ENCODE measurements at regions not wholly inside any gene's neighbourhood (a gene's known extent, or its start where the extent isn't known, plus 50 kb on each side); places are given as distances from the start of the nearest gene placed in this dataset.
A peak's percentile ranks its signal among the peaks of the same experiment; 100 is the strongest.

GRCh38 chr7:45394117-45394708 is 180.0 kb upstream of the ADCY1 start:
- H3K4me3 ChIP-seq (ENCODE audit: low read length in 2 of 2): no peak overlapping the region
- no peak overlapping the region for H2BK120ac ChIP-seq (ENCODE audit: low read depth, low read length)
- no peaks in the 10 kb centered on the region for H3K4me1 ChIP-seq (ENCODE audit: control insufficient read depth in 2 of 2, insufficient read depth in 1 of 2, low read depth in 1 of 2, low read length in 2 of 2)
- H3K4ac ChIP-seq (ENCODE audit: low read length): no peak overlapping the region
- no peak for DNase-seq (ENCODE audit: low spot score)
- H3K23ac ChIP-seq (ENCODE audit: low read depth, low read length, poor library complexity): no peak overlapping the region
- H2BK12ac ChIP-seq (ENCODE audit: low read length): no peak overlapping the region
- no peak overlapping the region for H3K9ac ChIP-seq (ENCODE audit: low read depth, low read length, poor library complexity)
- no peak overlapping the region for H2AK5ac ChIP-seq (ENCODE audit: low read depth, low read length)
- H3K4me2 ChIP-seq (ENCODE audit: insufficient read depth, low read length, poor library complexity, severe bottlenecking): no peak overlapping the region
- no peak overlapping the region for H3K18ac ChIP-seq (ENCODE audit: low read length)
- H3K27ac ChIP-seq (replicated peaks; ENCODE audit: low read length): no peak overlapping the region
- peaks cover 0 to 10% of the 10 kb centered on the region in 2 donors for H3K9me3 ChIP-seq (replicated peaks in 1 of 2; ENCODE audit: control insufficient read depth in 2 of 2, insufficient read depth in 1 of 2, low read depth in 1 of 2, low read length in 2 of 2)
- H3K14ac ChIP-seq (ENCODE audit: low read length): no peak overlapping the region
- H2AFZ ChIP-seq (ENCODE audit: low read length): no peak overlapping the region
- no peak overlapping the region for H2BK5ac ChIP-seq (ENCODE audit: low read length)
- peaks cover 0 to 2% of the 10 kb centered on the region in 2 donors for H3K36me3 ChIP-seq (replicated peaks in 1 of 2; ENCODE audit: control insufficient read depth in 2 of 2, insufficient read depth in 2 of 2, low read length in 2 of 2)
- no CpG with 5 or more reads among the region's 4 CpGs for WGBS, 2 donors (ENCODE audit: extremely low coverage in 2 of 2, insufficient read length in 2 of 2, insufficient replicate concordance in 1 of 2)
- H4K8ac ChIP-seq (ENCODE audit: low read depth, low read length): no peak overlapping the region
- H3K27me3 ChIP-seq (ENCODE audit: control insufficient read depth in 3 of 3, insufficient read depth in 3 of 3, low read depth in 1 of 3, low read length in 3 of 3): no peaks in the 10 kb centered on the region
- H3K79me1 ChIP-seq (ENCODE audit: low read depth, low read length): no peaks in the 10 kb centered on the region
- H2BK15ac ChIP-seq (ENCODE audit: low read length): no peak overlapping the region
- no peak overlapping the region for H4K91ac ChIP-seq (ENCODE audit: low read depth, low read length, poor library complexity)

- no peak overlapping the region for H3K4me2 ChIP-seq (ENCODE audit: insufficient read depth, low read length, poor library complexity, severe bottlenecking)
- no peak overlapping the region for H2BK15ac ChIP-seq (ENCODE audit: low read length)
- no peaks in the 10 kb centered on the region for H3K27me3 ChIP-seq (ENCODE audit: control insufficient read depth in 3 of 3, insufficient read depth in 3 of 3, low read depth in 1 of 3, low read length in 3 of 3)
- H3K14ac ChIP-seq (ENCODE audit: low read length): no peak overlapping the region
- no peak overlapping the region for H2BK120ac ChIP-seq (ENCODE audit: low read depth, low read length)
- no peak overlapping the region for H2BK12ac ChIP-seq (ENCODE audit: low read length)
- H2BK5ac ChIP-seq (ENCODE audit: low read length): no peak overlapping the region
- no peaks in the 10 kb centered on the region for H3K4me1 ChIP-seq (ENCODE audit: control insufficient read depth in 2 of 2, insufficient read depth in 1 of 2, low read depth in 1 of 2, low read length in 2 of 2)
- no peak overlapping the region for H3K18ac ChIP-seq (ENCODE audit: low read length)
- H3K4ac ChIP-seq (ENCODE audit: low read length): no peak overlapping the region
- no peak overlapping the region for H4K8ac ChIP-seq (ENCODE audit: low read depth, low read length)
- H3K9ac ChIP-seq (ENCODE audit: low read depth, low read length, poor library complexity): no peak overlapping the region
- no peak for DNase-seq (ENCODE audit: low spot score)
- no peak overlapping the region for H3K4me3 ChIP-seq (ENCODE audit: low read length in 2 of 2)
- H3K36me3 ChIP-seq (replicated peaks in 1 of 2; ENCODE audit: control insufficient read depth in 2 of 2, insufficient read depth in 2 of 2, low read length in 2 of 2): peaks cover 0 to 2% of the 10 kb centered on the region in 2 donors
- H2AFZ ChIP-seq (ENCODE audit: low read length): no peak overlapping the region
- no peak overlapping the region for H4K91ac ChIP-seq (ENCODE audit: low read depth, low read length, poor library complexity)
- H3K27ac ChIP-seq (replicated peaks; ENCODE audit: low read length): no peak overlapping the region
- no CpG with 5 or more reads among the region's 15 CpGs for WGBS, 2 donors (ENCODE audit: extremely low coverage in 2 of 2, insufficient read length in 2 of 2, insufficient replicate concordance in 1 of 2)
- H3K79me1 ChIP-seq (ENCODE audit: low read depth, low read length): no peaks in the 10 kb centered on the region
- no peak overlapping the region for H3K23ac ChIP-seq (ENCODE audit: low read depth, low read length, poor library complexity)
- H3K9me3 ChIP-seq (replicated peaks in 1 of 2; ENCODE audit: control insufficient read depth in 2 of 2, insufficient read depth in 1 of 2, low read depth in 1 of 2, low read length in 2 of 2): peaks cover 0 to 5% of the 10 kb centered on the region in 2 donors
- no peak overlapping the region for H2AK5ac ChIP-seq (ENCODE audit: low read depth, low read length)
Observed at GRCh38 chr7:45399069-45399468, 175.1 kb upstream of the ADCY1 start.

- no peak overlapping the region for H2BK120ac ChIP-seq (ENCODE audit: low read depth, low read length)
- no peak for DNase-seq (ENCODE audit: low spot score)
- no peak overlapping the region for H3K4me3 ChIP-seq (ENCODE audit: low read length in 2 of 2)
- no peak overlapping the region for H2BK15ac ChIP-seq (ENCODE audit: low read length)
- H2AK5ac ChIP-seq (ENCODE audit: low read depth, low read length): no peak overlapping the region
- H3K27ac ChIP-seq (replicated peaks; ENCODE audit: low read length): no peak overlapping the region
- H3K27me3 ChIP-seq (ENCODE audit: control insufficient read depth in 3 of 3, insufficient read depth in 3 of 3, low read depth in 1 of 3, low read length in 3 of 3): no peaks in the 10 kb centered on the region
- H4K8ac ChIP-seq (ENCODE audit: low read depth, low read length): no peak overlapping the region
- no peak overlapping the region for H3K4ac ChIP-seq (ENCODE audit: low read length)
- no peak overlapping the region for H3K9ac ChIP-seq (ENCODE audit: low read depth, low read length, poor library complexity)
- no CpG with 5 or more reads among the region's 7 CpGs for WGBS, 2 donors (ENCODE audit: extremely low coverage in 2 of 2, insufficient read length in 2 of 2, insufficient replicate concordance in 1 of 2)
- H3K23ac ChIP-seq (ENCODE audit: low read depth, low read length, poor library complexity): peak overlapping the region; percentile 56
- no peaks in the 10 kb centered on the region for H3K79me1 ChIP-seq (ENCODE audit: low read depth, low read length)
- H3K4me2 ChIP-seq (ENCODE audit: insufficient read depth, low read length, poor library complexity, severe bottlenecking): no peak overlapping the region
- H3K36me3 ChIP-seq (replicated peaks in 1 of 2; ENCODE audit: control insufficient read depth in 2 of 2, insufficient read depth in 2 of 2, low read length in 2 of 2): peaks cover 0 to 2% of the 10 kb centered on the region in 2 donors
- peaks cover 0 to 3% of the 10 kb centered on the region in 2 donors for H3K9me3 ChIP-seq (replicated peaks in 1 of 2; ENCODE audit: control insufficient read depth in 2 of 2, insufficient read depth in 1 of 2, low read depth in 1 of 2, low read length in 2 of 2)
- no peaks in the 10 kb centered on the region for H3K4me1 ChIP-seq (ENCODE audit: control insufficient read depth in 2 of 2, insufficient read depth in 1 of 2, low read depth in 1 of 2, low read length in 2 of 2)
- H2AFZ ChIP-seq (ENCODE audit: low read length): no peak overlapping the region
- H4K91ac ChIP-seq (ENCODE audit: low read depth, low read length, poor library complexity): no peak overlapping the region
- H3K14ac ChIP-seq (ENCODE audit: low read length): peak overlapping the region; percentile 64
- peak overlapping the region; percentile 3 for H2BK5ac ChIP-seq (ENCODE audit: low read length)
- no peak overlapping the region for H2BK12ac ChIP-seq (ENCODE audit: low read length)
- H3K18ac ChIP-seq (ENCODE audit: low read length): no peak overlapping the region
Observed at GRCh38 chr7:45400680-45401079, 173.5 kb upstream of the ADCY1 start.

GRCh38 chr7:45401155-45401554 is 173.0 kb upstream of the ADCY1 start:
- H3K4me2 ChIP-seq (ENCODE audit: insufficient read depth, low read length, poor library complexity, severe bottlenecking): no peak overlapping the region
- no peak overlapping the region for H3K4me3 ChIP-seq (ENCODE audit: low read length in 2 of 2)
- H3K79me1 ChIP-seq (ENCODE audit: low read depth, low read length): no peaks in the 10 kb centered on the region
- H3K36me3 ChIP-seq (replicated peaks in 1 of 2; ENCODE audit: control insufficient read depth in 2 of 2, insufficient read depth in 2 of 2, low read length in 2 of 2): no peaks in the 10 kb centered on the region
- H2BK15ac ChIP-seq (ENCODE audit: low read length): no peak overlapping the region
- no peak overlapping the region for H3K18ac ChIP-seq (ENCODE audit: low read length)
- H3K4ac ChIP-seq (ENCODE audit: low read length): no peak overlapping the region
- peaks cover 0 to under 1% of the 10 kb centered on the region in 2 donors for H3K9me3 ChIP-seq (replicated peaks in 1 of 2; ENCODE audit: control insufficient read depth in 2 of 2, insufficient read depth in 1 of 2, low read depth in 1 of 2, low read length in 2 of 2)
- no peak overlapping the region for H3K9ac ChIP-seq (ENCODE audit: low read depth, low read length, poor library complexity)
- no peak overlapping the region for H3K14ac ChIP-seq (ENCODE audit: low read length)
- H4K91ac ChIP-seq (ENCODE audit: low read depth, low read length, poor library complexity): no peak overlapping the region
- no peak overlapping the region for H2AFZ ChIP-seq (ENCODE audit: low read length)
- peak overlapping the region; percentile 3 for H2BK5ac ChIP-seq (ENCODE audit: low read length)
- no peaks in the 10 kb centered on the region for H3K4me1 ChIP-seq (ENCODE audit: control insufficient read depth in 2 of 2, insufficient read depth in 1 of 2, low read depth in 1 of 2, low read length in 2 of 2)
- no peak overlapping the region for H4K8ac ChIP-seq (ENCODE audit: low read depth, low read length)
- DNase-seq (ENCODE audit: low spot score): no peak
- no peak overlapping the region for H2BK12ac ChIP-seq (ENCODE audit: low read length)
- no peak overlapping the region for H3K27ac ChIP-seq (replicated peaks; ENCODE audit: low read length)
- H2BK120ac ChIP-seq (ENCODE audit: low read depth, low read length): no peak overlapping the region
- H2AK5ac ChIP-seq (ENCODE audit: low read depth, low read length): no peak overlapping the region
- WGBS, 2 donors (ENCODE audit: extremely low coverage in 2 of 2, insufficient read length in 2 of 2, insufficient replicate concordance in 1 of 2): no CpG with 5 or more reads among the region's 2 CpGs
- no peak overlapping the region for H3K23ac ChIP-seq (ENCODE audit: low read depth, low read length, poor library complexity)
- H3K27me3 ChIP-seq (ENCODE audit: control insufficient read depth in 3 of 3, insufficient read depth in 3 of 3, low read depth in 1 of 3, low read length in 3 of 3): no peaks in the 10 kb centered on the region

Data from neuronal stem cell (in vitro differentiated cells).